ENCODE measurements at regions not wholly inside any gene's neighbourhood (a gene's known extent, or its start where the extent isn't known, plus 50 kb on each side); places are given as distances from the start of the nearest gene placed in this dataset.

DNA sequence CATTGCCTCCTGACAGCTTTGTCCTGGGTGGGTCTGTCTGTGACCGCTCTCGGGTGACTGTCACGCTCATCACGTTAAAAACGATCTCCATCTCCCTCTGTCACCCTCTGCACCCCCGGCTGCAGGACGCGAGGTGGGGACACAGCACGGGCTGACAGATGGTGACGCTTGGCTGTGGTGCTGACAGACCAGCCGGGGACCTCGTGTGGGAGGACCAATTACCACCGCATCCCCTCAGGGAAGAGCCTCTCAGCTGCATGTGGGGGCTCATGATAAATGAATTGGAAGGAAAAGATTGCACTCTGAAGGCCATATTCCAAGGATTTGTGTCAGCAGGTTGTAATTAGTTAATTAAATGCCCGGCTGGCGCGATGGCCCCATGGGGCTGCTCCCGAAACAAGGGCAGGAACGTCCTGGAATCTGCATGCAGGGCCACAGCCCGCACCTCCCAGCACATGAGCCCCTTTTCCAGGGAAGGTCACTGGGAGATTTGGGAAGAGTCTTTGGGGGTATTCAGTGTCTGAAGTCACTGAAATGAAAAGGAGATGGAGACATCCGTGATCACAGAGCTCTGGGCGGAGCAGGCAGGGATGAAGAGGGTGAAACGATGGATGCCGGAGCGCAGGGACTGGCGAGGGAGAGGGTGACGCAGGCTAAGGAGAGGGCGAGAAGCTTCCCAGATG, 87.1 kb downstream of the ERMARD start:
- DNase-seq: no peak

- peak in 1 of 3 donors; percentile 15 for DNase-seq
Observed at GRCh38 chr6:169837529-169838250, 86.3 kb downstream of the ERMARD start.

DNA sequence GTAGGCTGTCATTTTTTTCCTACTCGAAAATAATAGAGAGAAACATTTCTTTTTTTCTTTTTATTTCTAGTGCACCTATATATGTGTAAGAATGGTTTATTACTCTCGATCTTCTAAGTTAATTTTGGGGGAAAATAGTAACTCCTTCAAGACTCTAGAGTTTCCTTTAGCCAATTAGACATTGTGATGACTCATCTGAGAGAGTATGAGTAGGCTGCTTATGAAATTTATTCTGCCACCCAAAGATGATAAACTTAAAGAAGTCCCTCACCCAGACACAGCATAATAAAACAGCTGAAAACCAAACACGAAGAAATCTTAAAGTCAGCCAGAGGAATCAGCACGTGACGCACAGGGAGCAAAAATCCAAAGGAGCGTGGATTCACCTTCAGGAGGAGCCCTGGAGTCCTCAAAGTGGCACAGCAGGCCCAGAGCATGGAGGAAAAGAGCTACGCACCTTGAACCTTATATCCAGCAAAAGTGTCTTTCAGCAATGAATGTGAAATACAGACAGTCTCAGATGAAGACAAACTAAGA, 81.9 kb downstream of the ERMARD start:
- DNase-seq: no peak

DNA sequence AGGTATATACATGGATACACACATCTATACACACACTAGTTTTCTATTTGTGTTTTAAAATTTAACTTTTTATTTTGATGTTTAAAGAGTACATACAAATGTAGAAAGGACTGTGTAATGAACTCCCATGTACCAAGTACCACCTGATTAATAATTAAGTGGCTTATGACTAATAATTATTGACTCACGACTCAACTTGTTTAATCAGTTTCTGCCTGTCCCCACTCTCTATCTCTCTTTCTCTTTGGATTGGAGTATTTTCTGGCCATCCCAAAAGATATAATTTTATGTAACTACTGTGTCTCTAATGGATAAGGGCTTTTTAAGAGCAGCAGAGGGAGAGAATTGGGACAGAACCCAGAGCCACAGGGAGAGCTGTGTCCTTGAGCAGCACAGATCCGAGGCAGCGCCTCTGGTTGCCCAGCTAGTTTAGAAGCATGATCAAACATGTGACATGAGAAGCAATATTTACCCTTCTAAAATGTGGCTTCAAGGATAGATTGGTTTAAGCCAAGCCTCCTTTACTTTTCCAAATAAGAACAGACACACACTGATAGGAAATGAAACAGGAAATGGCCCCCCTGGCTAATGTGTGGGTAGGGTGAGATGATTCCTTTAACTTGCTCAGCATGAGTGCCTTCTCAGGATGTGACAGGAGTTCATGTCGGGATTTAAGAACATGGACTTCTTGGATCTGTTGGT, 81.0 kb downstream of the ERMARD start:
- DNase-seq: no peak

- peak; percentile 52 to 83 (median 67) for DNase-seq
Observed at GRCh38 chr6:169831450-169832246, 80.2 kb downstream of the ERMARD start.

Measured in muscle of back (tissue), 3 donors.